ENCODE measurements at regions not wholly inside any gene's neighbourhood (a gene's known extent, or its start where the extent isn't known, plus 50 kb on each side); places are given as distances from the start of the nearest gene placed in this dataset.

DNA sequence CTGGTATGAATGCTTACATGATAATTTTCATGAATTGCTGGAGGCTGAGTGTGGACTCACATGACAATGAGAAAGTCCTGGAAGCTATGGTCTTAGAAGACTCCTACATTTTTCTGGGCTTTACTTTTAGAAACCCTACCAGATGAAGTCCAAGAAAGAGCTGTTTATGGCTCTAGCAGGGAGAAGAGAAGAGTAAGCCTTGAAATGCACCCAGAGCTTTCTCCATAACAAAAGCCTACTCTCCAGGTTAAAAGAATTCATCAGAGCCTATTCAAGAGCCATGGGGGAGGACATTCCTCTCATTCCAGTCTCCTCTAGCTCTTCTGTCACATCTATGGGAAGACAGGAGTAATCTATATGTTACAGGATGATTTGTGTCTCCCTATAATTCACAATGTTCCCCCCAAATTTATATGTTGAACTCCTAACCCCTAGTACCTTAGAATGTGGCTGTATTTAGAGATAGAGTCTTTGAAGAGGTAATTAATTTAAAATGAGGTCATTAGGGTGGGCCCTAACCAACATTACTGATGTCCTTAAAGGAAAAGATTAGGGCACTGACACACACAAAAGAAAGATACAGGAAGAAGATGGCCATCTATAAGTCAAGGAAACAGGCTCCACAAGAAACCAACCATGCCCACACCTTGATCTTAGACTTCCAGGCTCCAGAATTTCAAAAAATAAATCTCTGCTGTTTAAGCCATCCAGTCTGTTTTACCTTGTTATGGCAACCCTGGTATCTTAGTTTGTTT is 193.8 kb upstream of the PTER start:
- TF ChIP-seq SMC3 (conservative IDR thresholded peaks at IDR 0.05; ENCODE audit: poor library complexity): no peak
- TF ChIP-seq, protein P1, sequence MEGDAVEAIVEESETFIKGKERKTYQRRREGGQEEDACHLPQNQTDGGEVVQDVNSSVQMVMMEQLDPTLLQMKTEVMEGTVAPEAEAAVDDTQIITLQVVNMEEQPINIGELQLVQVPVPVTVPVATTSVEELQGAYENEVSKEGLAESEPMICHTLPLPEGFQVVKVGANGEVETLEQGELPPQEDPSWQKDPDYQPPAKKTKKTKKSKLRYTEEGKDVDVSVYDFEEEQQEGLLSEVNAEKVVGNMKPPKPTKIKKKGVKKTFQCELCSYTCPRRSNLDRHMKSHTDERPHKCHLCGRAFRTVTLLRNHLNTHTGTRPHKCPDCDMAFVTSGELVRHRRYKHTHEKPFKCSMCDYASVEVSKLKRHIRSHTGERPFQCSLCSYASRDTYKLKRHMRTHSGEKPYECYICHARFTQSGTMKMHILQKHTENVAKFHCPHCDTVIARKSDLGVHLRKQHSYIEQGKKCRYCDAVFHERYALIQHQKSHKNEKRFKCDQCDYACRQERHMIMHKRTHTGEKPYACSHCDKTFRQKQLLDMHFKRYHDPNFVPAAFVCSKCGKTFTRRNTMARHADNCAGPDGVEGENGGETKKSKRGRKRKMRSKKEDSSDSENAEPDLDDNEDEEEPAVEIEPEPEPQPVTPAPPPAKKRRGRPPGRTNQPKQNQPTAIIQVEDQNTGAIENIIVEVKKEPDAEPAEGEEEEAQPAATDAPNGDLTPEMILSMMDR (IDR thresholded peaks at IDR 0.05; ENCODE audit: poor library complexity, severe bottlenecking): no peak
- TF ChIP-seq RAD21 (conservative IDR thresholded peaks at IDR 0.05): no peak
- no peak for TF ChIP-seq EZH2 (IDR thresholded peaks at IDR 0.05; ENCODE audit: borderline replicate concordance, insufficient read depth, low read length, poor library complexity, severe bottlenecking)
- no peak for TF ChIP-seq POLR2AphosphoS5 (IDR thresholded peaks at IDR 0.05)
- no peak for TF ChIP-seq MXI1 (conservative IDR thresholded peaks at IDR 0.05; ENCODE audit: poor library complexity, severe bottlenecking)
- TF ChIP-seq, protein P2, sequence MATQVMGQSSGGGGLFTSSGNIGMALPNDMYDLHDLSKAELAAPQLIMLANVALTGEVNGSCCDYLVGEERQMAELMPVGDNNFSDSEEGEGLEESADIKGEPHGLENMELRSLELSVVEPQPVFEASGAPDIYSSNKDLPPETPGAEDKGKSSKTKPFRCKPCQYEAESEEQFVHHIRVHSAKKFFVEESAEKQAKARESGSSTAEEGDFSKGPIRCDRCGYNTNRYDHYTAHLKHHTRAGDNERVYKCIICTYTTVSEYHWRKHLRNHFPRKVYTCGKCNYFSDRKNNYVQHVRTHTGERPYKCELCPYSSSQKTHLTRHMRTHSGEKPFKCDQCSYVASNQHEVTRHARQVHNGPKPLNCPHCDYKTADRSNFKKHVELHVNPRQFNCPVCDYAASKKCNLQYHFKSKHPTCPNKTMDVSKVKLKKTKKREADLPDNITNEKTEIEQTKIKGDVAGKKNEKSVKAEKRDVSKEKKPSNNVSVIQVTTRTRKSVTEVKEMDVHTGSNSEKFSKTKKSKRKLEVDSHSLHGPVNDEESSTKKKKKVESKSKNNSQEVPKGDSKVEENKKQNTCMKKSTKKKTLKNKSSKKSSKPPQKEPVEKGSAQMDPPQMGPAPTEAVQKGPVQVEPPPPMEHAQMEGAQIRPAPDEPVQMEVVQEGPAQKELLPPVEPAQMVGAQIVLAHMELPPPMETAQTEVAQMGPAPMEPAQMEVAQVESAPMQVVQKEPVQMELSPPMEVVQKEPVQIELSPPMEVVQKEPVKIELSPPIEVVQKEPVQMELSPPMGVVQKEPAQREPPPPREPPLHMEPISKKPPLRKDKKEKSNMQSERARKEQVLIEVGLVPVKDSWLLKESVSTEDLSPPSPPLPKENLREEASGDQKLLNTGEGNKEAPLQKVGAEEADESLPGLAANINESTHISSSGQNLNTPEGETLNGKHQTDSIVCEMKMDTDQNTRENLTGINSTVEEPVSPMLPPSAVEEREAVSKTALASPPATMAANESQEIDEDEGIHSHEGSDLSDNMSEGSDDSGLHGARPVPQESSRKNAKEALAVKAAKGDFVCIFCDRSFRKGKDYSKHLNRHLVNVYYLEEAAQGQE (IDR thresholded peaks at IDR 0.05; ENCODE audit: borderline replicate concordance): no peak
